H1 (cell line): ENCODE measurements at regions not wholly inside any gene's neighbourhood (a gene's known extent, or its start where the extent isn't known, plus 50 kb on each side); places are given as distances from the start of the nearest gene placed in this dataset.

Experiments
- CTCF ChIA-PET: fragments of 300-600 bp; sonication (Branson Sonifier 250); formaldehyde crosslinking; loops from one replicate; lab custom pipeline; 2021; ENCODE audit not compliant: partially characterized antibody; lab: Charles Lee
- POLR2A ChIA-PET: fragments of 300-600 bp; sonication (Branson Sonifier 250); formaldehyde crosslinking; loops from one replicate; lab custom pipeline; 2021; ENCODE audit warnings: inconsistent platforms; ENCODE audit not compliant: partially characterized antibody; lab: Charles Lee
- DNase-seq, 2 experiments: peaks; one replicate each; pipeline versions ENCODE4 v3.0.0 to v3.0.0-alpha.2; 2010 to 2022; ENCODE audit warnings: low spot score in 2 of 2, low read depth in 1 of 2, mixed read lengths in 1 of 2
- FAIRE-seq: peaks from 2 replicates; lab custom pipeline; 2011; peaks lifted over from hg19 to GRCh38; lab: Jason Lieb, UNC
- H2AFZ ChIP-seq: 2 replicates; pipeline ENCODE4 v1.8.1; 2012; ENCODE audit warnings: low read length, inconsistent platforms
- H2AK5ac ChIP-seq: 2 replicates; pipeline ENCODE4 v1.6.1; 2013; ENCODE audit warnings: low read depth, low read length
- H2BK120ac ChIP-seq: replicated peaks from 2 replicates; pipeline ENCODE3; 2013; ENCODE audit warnings: low read depth, low read length, inconsistent platforms
- H2BK12ac ChIP-seq: 2 replicates; pipeline ENCODE4 v1.6.1; 2013; ENCODE audit warnings: low read depth, low read length
- H2BK15ac ChIP-seq: 2 replicates; pipeline ENCODE4 v1.6.1; 2013; ENCODE audit warnings: low read length
- H2BK20ac ChIP-seq: 2 replicates; pipeline ENCODE4 v1.6.1; 2013; ENCODE audit warnings: low read length
- H2BK5ac ChIP-seq: 2 replicates; pipeline ENCODE4 v1.6.1; 2013; ENCODE audit warnings: low read depth, low read length
- H3K14ac ChIP-seq: 2 replicates; pipeline ENCODE4 v1.6.1; 2013; ENCODE audit warnings: inconsistent platforms; ENCODE audit not compliant: insufficient read length
- H3K18ac ChIP-seq: 2 replicates; pipeline ENCODE4 v1.6.1; 2013; ENCODE audit warnings: low read length; ENCODE audit errors: extremely low read depth
- H3K23ac ChIP-seq: 2 replicates; pipeline ENCODE4 v1.6.1; 2013; ENCODE audit warnings: inconsistent platforms; ENCODE audit not compliant: insufficient read length
- H3K23me2 ChIP-seq: 2 replicates; pipeline ENCODE4 v1.6.1; 2013; ENCODE audit warnings: low read depth, low read length
- H3K27ac ChIP-seq: 2 replicates; pipeline ENCODE4 v1.6.1; 2011; ENCODE audit warnings: low read depth, low read length, inconsistent platforms
- H3K27me3 ChIP-seq, 4 experiments: replicated peaks in 1 of 4; 1 replicate in 1 of 4; 2 replicates in 3 of 4; pipeline versions ENCODE4 v1.6.1 to v1.8.1; 2011 to 2013; ENCODE audit warnings: low read length in 3 of 4, mild to moderate bottlenecking in 3 of 4, inconsistent platforms in 2 of 4, mixed read lengths in 2 of 4, moderate library complexity in 1 of 4; ENCODE audit not compliant: control insufficient read depth in 3 of 4, insufficient read depth in 3 of 4; ENCODE audit errors: extremely low read depth in 1 of 4
- H3K36me3 ChIP-seq, 4 experiments: 2 replicates each; pipeline versions ENCODE4 v1.6.1 to v1.8.1; 2011 to 2013; ENCODE audit warnings: mild to moderate bottlenecking in 4 of 4, low read length in 3 of 4, moderate library complexity in 2 of 4, control low read depth in 1 of 4, inconsistent platforms in 1 of 4; ENCODE audit not compliant: insufficient read depth in 4 of 4, control insufficient read depth in 2 of 4
- H3K4ac ChIP-seq: replicated peaks from 2 replicates; pipeline ENCODE3; 2013; ENCODE audit warnings: low read length, low read depth, mixed read lengths, inconsistent platforms; ENCODE audit not compliant: insufficient read length
- H3K4me1 ChIP-seq, 4 experiments: replicated peaks in 1 of 4; 1 replicate in 1 of 4; 2 replicates in 3 of 4; pipeline versions ENCODE4 v1.6.1 to v1.8.1; 2011 to 2013; ENCODE audit warnings: low read length in 3 of 4, inconsistent platforms in 2 of 4, mixed read lengths in 1 of 4; ENCODE audit not compliant: insufficient read depth in 4 of 4, control insufficient read depth in 3 of 4
- H3K4me2 ChIP-seq, 2 experiments: 2 replicates each; pipeline versions ENCODE4 v1.6.1 to v1.8.1; 2011 to 2013; ENCODE audit warnings: low read depth in 2 of 2, low read length in 2 of 2, control low read depth in 1 of 2, inconsistent platforms in 1 of 2, mild to moderate bottlenecking in 1 of 2; ENCODE audit not compliant: insufficient read depth in 1 of 2
- H3K4me3 ChIP-seq, 4 experiments: fragments of 200-600, 300-600 bp in 1 of 4; sonication (generic), shearing (Covaris generic), sonication (Bioruptor Twin) in 1 of 4; 2 replicates each; pipeline versions ENCODE4 v1.5.1 to v1.8.1; 2011 to 2016; ENCODE audit warnings: low read length in 4 of 4, low read depth in 3 of 4, control low read depth in 2 of 4, inconsistent platforms in 2 of 4, mild to moderate bottlenecking in 2 of 4, mixed read lengths in 1 of 4, moderate library complexity in 1 of 4; ENCODE audit not compliant: insufficient read depth in 2 of 4; ENCODE audit errors: extremely low read depth in 1 of 4
- H3K56ac ChIP-seq: replicated peaks from 2 replicates; pipeline ENCODE3; 2013; ENCODE audit warnings: low read depth, mild to moderate bottlenecking, mixed read lengths, low read length, inconsistent platforms; ENCODE audit not compliant: insufficient read length
- H3K79me1 ChIP-seq: 2 replicates; pipeline ENCODE4 v1.6.1; 2013; ENCODE audit warnings: low read depth, low read length, control low read depth
- H3K79me2 ChIP-seq, 2 experiments: 2 replicates each; pipeline versions ENCODE4 v1.6.1 to v1.8.1; 2012 to 2013; ENCODE audit warnings: low read length in 2 of 2, mild to moderate bottlenecking in 2 of 2, inconsistent platforms in 1 of 2; ENCODE audit not compliant: insufficient read depth in 2 of 2, control insufficient read depth in 1 of 2
- H3K9ac ChIP-seq, 4 experiments: replicated peaks in 1 of 4; 1 replicate in 1 of 4; 2 replicates in 3 of 4; pipeline versions ENCODE4 v1.6.1 to v1.8.1; 2011 to 2013; ENCODE audit warnings: low read depth in 3 of 4, low read length in 3 of 4, control low read depth in 2 of 4, mild to moderate bottlenecking in 2 of 4, moderate library complexity in 2 of 4, inconsistent platforms in 1 of 4; ENCODE audit errors: extremely low read depth in 1 of 4
- H3K9me3 ChIP-seq, 2 experiments: 2 replicates each; pipeline versions ENCODE4 v1.6.1 to v1.8.1; 2012 to 2013; ENCODE audit warnings: mild to moderate bottlenecking in 2 of 2, moderate library complexity in 2 of 2, control low read depth in 1 of 2, inconsistent platforms in 1 of 2, low read depth in 1 of 2, low read length in 1 of 2, mixed read lengths in 1 of 2; ENCODE audit not compliant: insufficient read depth in 2 of 2
- H4K20me1 ChIP-seq, 2 experiments: replicated peaks in 1 of 2; 2 replicates each; pipeline versions ENCODE3 to v1.8.1; 2011 to 2013; ENCODE audit warnings: inconsistent platforms in 2 of 2, low read length in 2 of 2, mild to moderate bottlenecking in 1 of 2; ENCODE audit not compliant: insufficient read depth in 2 of 2, control insufficient read depth in 1 of 2
- H4K5ac ChIP-seq: 2 replicates; pipeline ENCODE4 v1.6.1; 2013; ENCODE audit warnings: low read length, low read depth, mixed read lengths, inconsistent platforms; ENCODE audit not compliant: insufficient read length
- H4K8ac ChIP-seq: 2 replicates; pipeline ENCODE4 v1.8.0; 2013; ENCODE audit warnings: mild to moderate bottlenecking, moderate library complexity, low read length, inconsistent platforms; ENCODE audit not compliant: insufficient read depth; ENCODE audit errors: extremely low read depth
- H4K91ac ChIP-seq: replicated peaks from 2 replicates; pipeline ENCODE3; 2013; ENCODE audit warnings: low read length, mixed read lengths, inconsistent platforms; ENCODE audit not compliant: insufficient read length
- EGR1 ChIP-seq: IDR thresholded peaks from 2 replicates; pipeline ENCODE4 v1.6.1; 2011; ENCODE audit warnings: low read depth, low read length, borderline replicate concordance
- NRF1 ChIP-seq: IDR thresholded peaks from 2 replicates; pipeline ENCODE4 v1.6.1; 2011; ENCODE audit warnings: mild to moderate bottlenecking, low read depth, low read length, improper control_type of control experiment
- POLR2AphosphoS5 ChIP-seq: IDR thresholded peaks from 2 replicates; pipeline ENCODE4 v1.6.1; 2011; ENCODE audit warnings: low read depth, low read length
- SAP30 ChIP-seq: fragments of 300-600 bp; sonication (generic); IDR thresholded peaks from 2 replicates; pipeline ENCODE4 v1.7.1; 2012; ENCODE audit warnings: low read length, moderate library complexity, mild to moderate bottlenecking, inconsistent platforms; ENCODE audit not compliant: insufficient read depth, insufficient replicate concordance
- WGBS, 2 experiments: shearing (Covaris generic) in 1 of 2; methylation state at CpG; one replicate each; pipeline versions ENCODE4 v1.1.6 to v1.1.7; 2013 to 2015; ENCODE audit warnings: low lambda C conversion rate in 2 of 2, mixed read lengths in 2 of 2, inconsistent platforms in 1 of 2, low coverage in 1 of 2, missing lambda C conversion rate in 1 of 2; ENCODE audit not compliant: insufficient replicate concordance in 2 of 2, insufficient coverage in 1 of 2, insufficient read length in 1 of 2; ENCODE audit errors: extremely low coverage in 1 of 2, missing lambda C conversion rate in 1 of 2; 5-methylcytosine and 5-hydroxymethylcytosine counted together

- no peaks in the 10 kb centered on the region for H3K27me3 ChIP-seq
- 90% methylated on average over 3 of the region's 3 CpGs; no CpG with 5 or more reads in 1 of the 2 experiments for WGBS, 2 experiments
- no peak overlapping the region for H2AK5ac ChIP-seq
- no peak overlapping the region for H3K23ac ChIP-seq
- no peak overlapping the region for H4K8ac ChIP-seq
- DNase-seq (no peak), FAIRE-seq (no peak)
- H3K14ac ChIP-seq, result no peak overlapping the region
- H3K18ac ChIP-seq, result no peak overlapping the region
- H2BK15ac ChIP-seq, result no peak overlapping the region
- no peak overlapping the region for H2BK20ac ChIP-seq
- H3K79me1 ChIP-seq, result no peaks in the 10 kb centered on the region
- H4K20me1 ChIP-seq, result no peaks in the 10 kb centered on the region
- H2BK12ac ChIP-seq, result no peak overlapping the region
- no peak overlapping the region for H2AFZ ChIP-seq
- H3K9me3 ChIP-seq, result no peaks in the 10 kb centered on the region
- H4K91ac ChIP-seq, result no peak overlapping the region
- CTCF ChIA-PET, result interaction anchor here (0.7 to 2.1 kb wide), 3 partner anchors 16 to 370 kb away, joined by 3 to 4 read pairs (median 4); partner anchors contain the start of gene DUSP10
- H3K36me3 ChIP-seq, result no peaks in the 10 kb centered on the region
- H2BK5ac ChIP-seq, result no peak overlapping the region
- H3K4me3 ChIP-seq, result no peak overlapping the region
- no peak overlapping the region for H3K4me2 ChIP-seq
- H4K5ac ChIP-seq, result no peak overlapping the region
- no peak overlapping the region for H3K4ac ChIP-seq
- POLR2A ChIA-PET, result interaction anchor here (0.7 kb wide), 1 partner anchor 24 kb away, joined by 3 read pairs; no protein-coding TSS in a partner anchor
- peaks cover 0 to 1% (median 0%) of the 10 kb centered on the region in 4 experiments; a peak in 1 of 7 replicates for H3K4me1 ChIP-seq
- H3K27ac ChIP-seq, result no peak overlapping the region
- no peaks in the 10 kb centered on the region for H3K79me2 ChIP-seq
- no peak overlapping the region for H2BK120ac ChIP-seq
- H3K9ac ChIP-seq, result no peak overlapping the region
- no peak overlapping the region for H3K56ac ChIP-seq
- 0 out of 2 replicates have a peak, but pooled peaks cover 2% of the 10 kb centered on the region for H3K23me2 ChIP-seq
- TF ChIP-seq SAP30 (no peak), POLR2AphosphoS5 (no peak), NRF1 (no peak), EGR1 (no peak)
These were observed 370.2 kb downstream of the DUSP10 start for GRCh38 chr1:221371705-221372104.
